Immature natural killer cell (primary cell): ENCODE measurements at regions not wholly inside any gene's neighbourhood (a gene's known extent, or its start where the extent isn't known, plus 50 kb on each side); places are given as distances from the start of the nearest gene placed in this dataset.

Source experiments
- DNase-seq, 3 donors: peaks; one replicate each; pipeline ENCODE4 v3.0.0; 2022; ENCODE audit warnings: mixed read lengths in 1 of 3
- H3K27ac Mint-ChIP-seq, 6 donors: one replicate each; pipeline ENCODE4 v1.8.0; 2020; ENCODE audit warnings: mixed read lengths in 6 of 6, mild to moderate bottlenecking in 5 of 6, inconsistent platforms in 4 of 6, moderate library complexity in 3 of 6
- H3K27me3 Mint-ChIP-seq, 3 donors: one replicate each; pipeline ENCODE4 v1.8.0; 2020 to 2021; ENCODE audit warnings: low read depth in 3 of 3, mild to moderate bottlenecking in 3 of 3, mixed read lengths in 3 of 3, moderate library complexity in 3 of 3, inconsistent platforms in 1 of 3
- H3K36me3 Mint-ChIP-seq, 3 donors: one replicate each; pipeline ENCODE4 v1.8.0; 2020; ENCODE audit warnings: mixed read lengths in 3 of 3, inconsistent platforms in 2 of 3, mild to moderate bottlenecking in 2 of 3
- H3K4me1 Mint-ChIP-seq, 2 donors: one replicate each; pipeline ENCODE4 v1.8.0; 2020; ENCODE audit warnings: inconsistent platforms in 2 of 2, mild to moderate bottlenecking in 2 of 2, mixed read lengths in 2 of 2, moderate library complexity in 1 of 2
- H3K4me3 Mint-ChIP-seq, 5 donors: one replicate each; pipeline ENCODE4 v1.8.0; 2020; ENCODE audit warnings: mild to moderate bottlenecking in 5 of 5, mixed read lengths in 5 of 5, inconsistent platforms in 3 of 5, moderate library complexity in 3 of 5
- H3K9me3 Mint-ChIP-seq, 6 donors: one replicate each; pipeline ENCODE4 v1.8.0; 2020; ENCODE audit warnings: mild to moderate bottlenecking in 6 of 6, mixed read lengths in 6 of 6, inconsistent platforms in 4 of 6, moderate library complexity in 3 of 6

DNA sequence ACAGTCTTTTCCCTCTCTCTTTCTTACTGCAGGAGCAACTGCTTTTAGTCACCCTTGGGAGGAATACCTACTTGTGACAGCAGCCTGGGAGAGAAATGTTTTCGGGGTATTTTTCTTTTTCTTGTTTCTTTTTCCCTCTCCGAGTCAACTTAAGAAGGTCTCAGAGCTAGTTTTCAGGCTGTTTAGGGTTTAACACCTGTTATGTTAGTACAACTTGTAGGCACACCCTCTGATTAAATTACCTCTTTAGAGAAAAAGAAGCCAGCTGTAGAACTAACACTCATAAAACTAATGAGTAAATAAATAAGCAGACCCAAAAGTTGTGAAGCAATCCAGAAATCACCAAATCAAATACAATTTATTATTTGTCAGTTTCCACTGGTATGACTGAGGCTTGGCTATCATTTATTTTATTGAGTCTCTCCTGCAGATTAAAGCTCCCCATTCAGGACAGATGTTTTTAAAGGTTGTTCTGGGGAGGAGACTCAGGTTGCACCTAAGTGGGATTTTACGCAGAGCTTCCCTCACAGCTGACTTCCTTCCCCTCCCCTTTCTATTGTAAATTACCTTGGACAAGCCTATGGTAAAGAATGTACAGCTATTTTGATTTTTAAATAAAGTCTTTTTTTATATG, 112.5 kb downstream of the FOXB1 start:
- Mint-ChIP-seq H3K36me3 (no peaks in the 10 kb centered on the region), H3K9me3 (no peaks in the 10 kb centered on the region), H3K4me1 (no peaks in the 10 kb centered on the region), H3K27ac (no peak overlapping the region), H3K27me3 (peaks cover 0 to 3% (median 2%) of the 10 kb centered on the region in 3 donors), H3K4me3 (no peak overlapping the region)
- DNase-seq, result no peak

DNA sequence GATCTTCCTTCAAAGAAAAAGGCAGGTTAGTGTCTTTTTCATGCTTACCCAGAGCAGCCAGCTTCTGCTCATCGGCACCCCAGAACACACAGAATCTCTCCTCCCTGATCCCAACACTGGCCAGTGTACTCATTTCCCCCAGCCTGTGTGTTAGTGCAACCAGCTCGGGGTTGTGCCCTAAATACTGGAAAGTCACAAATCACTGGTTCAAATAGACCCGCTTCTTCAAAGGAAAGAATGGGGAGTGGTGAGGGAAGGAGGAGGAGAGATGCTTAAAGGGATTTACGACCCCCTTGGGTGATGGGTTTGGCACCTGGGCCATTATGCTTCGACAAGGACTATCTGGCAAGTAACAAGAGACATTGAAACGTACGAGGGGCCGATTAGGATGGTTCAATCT, 114.0 kb downstream of the FOXB1 start:
- H3K4me3 Mint-ChIP-seq, result no peak overlapping the region
- H3K27me3 Mint-ChIP-seq, result peaks cover 0 to 3% (median 0%) of the 10 kb centered on the region in 3 donors
- no peaks in the 10 kb centered on the region for H3K36me3 Mint-ChIP-seq
- no peaks in the 10 kb centered on the region for H3K4me1 Mint-ChIP-seq
- no peaks in the 10 kb centered on the region for H3K9me3 Mint-ChIP-seq
- no peak for DNase-seq
- no peak overlapping the region for H3K27ac Mint-ChIP-seq

DNA sequence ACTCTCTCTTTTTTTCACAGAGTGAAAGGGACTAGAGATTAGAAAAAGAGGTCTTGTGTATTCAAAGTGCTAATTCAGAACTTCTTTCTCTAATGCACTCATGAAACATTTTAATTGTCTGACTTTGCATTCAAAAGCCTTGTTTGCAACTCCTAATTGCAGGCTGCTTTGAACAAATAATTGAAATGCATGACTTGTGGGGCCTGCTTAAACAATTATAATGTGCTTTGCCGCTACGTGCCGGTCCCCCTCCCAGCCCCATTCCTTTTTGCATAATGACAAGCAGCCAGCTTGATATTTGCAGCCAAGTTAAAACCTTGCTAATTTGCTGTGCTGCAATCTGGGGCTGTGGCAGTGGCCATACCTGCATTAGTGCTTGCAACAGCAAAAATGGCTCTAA, 114.5 kb downstream of the FOXB1 start:
- H3K36me3 Mint-ChIP-seq, result no peaks in the 10 kb centered on the region
- DNase-seq, result no peak
- H3K4me3 Mint-ChIP-seq, result no peak overlapping the region
- H3K27me3 Mint-ChIP-seq, result peaks cover 0 to 3% (median 0%) of the 10 kb centered on the region in 3 donors
- no peaks in the 10 kb centered on the region for H3K9me3 Mint-ChIP-seq
- no peak overlapping the region for H3K27ac Mint-ChIP-seq
- H3K4me1 Mint-ChIP-seq, result no peaks in the 10 kb centered on the region

DNA sequence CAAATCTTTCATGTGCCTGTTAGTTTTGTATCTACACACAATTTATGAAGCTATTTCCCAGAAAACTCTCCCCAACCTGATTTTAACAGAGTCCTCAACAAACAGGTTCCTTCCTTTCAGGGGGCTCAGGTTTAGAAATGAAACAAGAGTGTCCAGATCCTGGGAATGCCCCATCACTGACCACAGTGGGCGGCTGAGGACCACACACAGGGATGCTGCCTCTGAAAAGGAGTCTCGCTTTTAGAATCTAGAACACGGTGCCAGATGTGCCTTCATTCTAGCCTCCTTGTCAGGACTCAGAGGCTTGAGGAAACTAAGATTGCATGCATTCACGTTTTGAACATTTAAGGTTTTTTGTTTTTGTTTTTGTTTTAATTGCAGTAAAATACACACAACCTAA, 115.0 kb downstream of the FOXB1 start:
- H3K27ac Mint-ChIP-seq, result no peak overlapping the region
- H3K36me3 Mint-ChIP-seq, result no peaks in the 10 kb centered on the region
- H3K27me3 Mint-ChIP-seq, result peaks cover 0 to 6% (median 0%) of the 10 kb centered on the region in 3 donors
- DNase-seq, result no peak
- H3K9me3 Mint-ChIP-seq, result no peaks in the 10 kb centered on the region
- H3K4me3 Mint-ChIP-seq, result no peak overlapping the region
- H3K4me1 Mint-ChIP-seq, result no peaks in the 10 kb centered on the region

DNA sequence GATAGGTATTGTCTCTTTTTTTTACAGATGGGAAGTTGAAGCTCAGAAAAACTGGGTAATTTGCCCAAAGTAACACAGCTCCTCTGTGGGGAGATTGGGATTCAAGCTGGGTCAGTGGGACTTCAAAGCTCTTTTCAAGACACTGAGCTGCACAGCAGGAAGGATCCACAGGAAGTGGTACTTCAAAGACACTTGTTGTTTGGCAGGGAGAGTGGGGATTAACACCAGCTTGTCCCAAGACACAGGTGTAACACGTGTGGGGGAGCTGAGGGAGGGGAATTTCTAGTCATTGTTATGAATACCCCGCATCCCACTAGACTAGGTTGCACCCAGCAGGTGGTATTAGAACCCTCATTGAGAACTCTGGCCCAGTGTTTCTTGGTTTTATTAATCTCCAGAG, 116.0 kb downstream of the FOXB1 start:
- DNase-seq, result no peak
- Mint-ChIP-seq H3K36me3 (no peaks in the 10 kb centered on the region), H3K4me1 (no peaks in the 10 kb centered on the region), H3K4me3 (no peak overlapping the region), H3K27ac (no peak overlapping the region), H3K9me3 (no peaks in the 10 kb centered on the region), H3K27me3 (peaks cover 0 to 8% (median 0%) of the 10 kb centered on the region in 3 donors)

DNA sequence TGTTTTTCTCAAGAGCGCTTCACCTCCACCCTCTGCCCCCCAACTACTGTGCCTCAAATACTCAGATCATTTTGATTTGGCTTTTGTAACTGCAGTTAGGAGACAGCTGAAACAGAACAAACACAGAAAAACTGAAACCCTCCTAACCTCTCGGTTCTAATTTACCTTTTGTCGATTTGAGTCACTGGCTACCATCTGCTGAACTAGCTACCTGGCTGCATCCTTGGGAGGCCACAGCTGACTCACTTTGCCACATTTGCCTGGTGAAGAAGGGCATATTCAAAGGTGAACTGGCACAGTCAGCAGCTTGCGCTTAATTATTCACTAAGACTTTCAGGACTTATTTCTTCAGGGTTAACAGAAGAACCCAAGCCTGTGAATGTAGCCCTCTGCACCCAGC, 117.7 kb downstream of the FOXB1 start:
- Mint-ChIP-seq H3K4me3 (no peak overlapping the region), H3K9me3 (no peaks in the 10 kb centered on the region), H3K27me3 (peaks cover 0 to 8% (median 0%) of the 10 kb centered on the region in 3 donors), H3K4me1 (peaks cover under 1 to 1% of the 10 kb centered on the region in 2 donors), H3K27ac (no peak overlapping the region), H3K36me3 (no peaks in the 10 kb centered on the region)
- DNase-seq, result no peak

DNA sequence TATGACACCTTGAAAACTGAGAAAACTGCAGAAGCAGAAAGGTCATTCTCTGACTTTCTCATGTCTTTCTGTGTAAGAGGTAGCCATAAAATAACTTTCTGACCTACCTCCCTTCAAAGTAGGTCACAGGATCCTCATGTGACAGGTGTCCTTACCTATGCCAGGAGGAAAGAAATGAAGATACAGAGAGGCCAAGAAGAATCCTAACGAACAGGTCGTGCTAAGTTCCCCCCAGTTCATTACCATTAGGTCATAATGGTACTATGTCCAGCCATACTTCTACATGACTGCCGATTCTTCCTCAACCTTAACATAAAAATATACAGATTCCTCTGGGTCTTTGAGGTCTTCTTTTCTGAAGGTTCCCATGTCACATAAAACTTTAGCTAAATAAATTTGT, 118.6 kb downstream of the FOXB1 start:
- no peaks in the 10 kb centered on the region for H3K9me3 Mint-ChIP-seq
- H3K27me3 Mint-ChIP-seq, result peaks cover 0 to 15% (median 3%) of the 10 kb centered on the region in 3 donors
- H3K4me3 Mint-ChIP-seq, result no peak overlapping the region
- peaks cover 9% of the 10 kb centered on the region in 2 donors for H3K4me1 Mint-ChIP-seq
- DNase-seq, result no peak
- no peak overlapping the region for H3K27ac Mint-ChIP-seq
- H3K36me3 Mint-ChIP-seq, result no peaks in the 10 kb centered on the region

DNA sequence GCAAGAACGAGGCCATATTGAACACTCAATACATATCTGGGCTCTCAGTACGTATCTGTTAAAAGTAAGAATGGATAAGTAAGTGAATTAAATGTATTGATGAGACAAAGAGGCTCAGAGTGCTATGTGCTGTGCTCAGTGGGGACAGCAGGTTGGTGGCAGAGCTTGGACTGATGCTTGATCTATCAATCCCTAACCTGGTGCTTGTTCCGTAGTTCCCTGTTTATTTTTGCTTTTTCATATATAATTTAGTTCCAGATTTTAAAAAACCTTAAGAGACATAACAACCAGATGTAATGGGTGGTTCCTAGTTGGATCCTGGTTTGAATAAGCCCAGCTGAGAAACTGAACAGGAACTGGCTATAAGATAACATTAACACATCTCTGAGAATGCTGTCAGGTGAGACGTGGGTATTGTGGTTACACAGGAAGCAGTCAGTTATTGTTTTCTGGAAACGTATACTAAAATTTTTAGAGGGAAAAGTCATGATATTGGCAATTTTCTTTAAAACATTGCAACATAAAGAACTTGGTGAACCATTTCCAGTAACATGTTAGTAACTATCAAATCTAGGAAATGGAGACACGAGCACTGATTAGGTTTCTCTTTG, 120.5 kb downstream of the FOXB1 start:
- Mint-ChIP-seq H3K4me1 (peaks cover 17 to 20% of the 10 kb centered on the region in 2 donors), H3K4me3 (no peak overlapping the region), H3K27ac (no peak overlapping the region), H3K9me3 (no peaks in the 10 kb centered on the region), H3K36me3 (no peaks in the 10 kb centered on the region), H3K27me3 (peaks cover 0 to 14% (median 3%) of the 10 kb centered on the region in 3 donors)
- DNase-seq, result no peak

DNA sequence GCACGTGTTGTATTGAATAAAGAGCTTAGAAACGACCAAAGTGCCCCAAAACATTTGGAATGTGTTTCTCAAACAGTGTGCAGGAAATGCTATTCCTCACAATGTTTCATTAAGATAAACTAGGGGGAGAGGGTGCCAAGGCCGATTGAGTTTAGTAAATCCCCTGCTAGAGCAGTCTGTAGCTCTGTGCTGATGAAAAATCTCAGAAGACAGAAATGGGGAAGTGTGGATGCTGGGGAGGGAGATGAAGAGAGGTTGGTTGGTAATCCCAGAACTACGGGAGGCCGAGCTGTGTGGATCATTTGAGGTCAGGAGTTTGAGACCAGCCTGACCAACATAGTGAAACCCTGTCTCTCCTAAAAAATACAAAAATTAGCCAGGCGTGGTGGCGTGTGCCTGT, 121.2 kb downstream of the FOXB1 start:
- H3K36me3 Mint-ChIP-seq, result no peaks in the 10 kb centered on the region
- peak overlapping the region in 2 of 6 donors; percentile 0 to 36 for H3K27ac Mint-ChIP-seq
- H3K9me3 Mint-ChIP-seq, result no peaks in the 10 kb centered on the region
- peak overlapping the region in 1 of 5 donors; percentile 26 for H3K4me3 Mint-ChIP-seq
- DNase-seq, result no peak
- H3K27me3 Mint-ChIP-seq, result peaks cover 0 to 13% (median 3%) of the 10 kb centered on the region in 3 donors
- peaks cover 17 to 20% of the 10 kb centered on the region in 2 donors for H3K4me1 Mint-ChIP-seq

DNA sequence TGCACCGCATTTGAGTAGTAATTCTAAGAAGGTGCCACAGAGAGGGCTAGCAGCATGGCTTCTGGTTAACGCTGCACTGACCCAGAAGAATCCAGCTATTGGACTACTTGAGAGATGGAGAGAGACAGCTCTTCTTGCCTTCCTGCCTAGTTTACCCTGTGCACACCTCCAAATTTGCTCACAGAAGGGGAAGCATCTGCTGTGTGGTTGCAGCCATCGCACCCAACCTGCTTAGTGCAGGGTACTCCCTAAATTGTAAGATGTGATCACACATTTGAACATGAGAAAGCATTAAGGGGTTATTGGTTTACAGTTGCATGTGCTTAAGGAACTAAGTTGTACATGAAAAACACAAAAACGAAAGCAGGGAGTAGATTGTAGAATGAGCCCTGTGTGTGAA, 122.1 kb downstream of the FOXB1 start:
- no peaks in the 10 kb centered on the region for H3K36me3 Mint-ChIP-seq
- H3K27me3 Mint-ChIP-seq, result peaks cover 0 to 13% (median 3%) of the 10 kb centered on the region in 3 donors
- no peaks in the 10 kb centered on the region for H3K9me3 Mint-ChIP-seq
- no peak for DNase-seq
- peaks cover 17 to 20% of the 10 kb centered on the region in 2 donors for H3K4me1 Mint-ChIP-seq
- peak overlapping the region in 3 of 6 donors; percentile 12 to 91 (median 30) for H3K27ac Mint-ChIP-seq
- peak overlapping the region; percentile 30 to 91 (median 90) for H3K4me3 Mint-ChIP-seq

DNA sequence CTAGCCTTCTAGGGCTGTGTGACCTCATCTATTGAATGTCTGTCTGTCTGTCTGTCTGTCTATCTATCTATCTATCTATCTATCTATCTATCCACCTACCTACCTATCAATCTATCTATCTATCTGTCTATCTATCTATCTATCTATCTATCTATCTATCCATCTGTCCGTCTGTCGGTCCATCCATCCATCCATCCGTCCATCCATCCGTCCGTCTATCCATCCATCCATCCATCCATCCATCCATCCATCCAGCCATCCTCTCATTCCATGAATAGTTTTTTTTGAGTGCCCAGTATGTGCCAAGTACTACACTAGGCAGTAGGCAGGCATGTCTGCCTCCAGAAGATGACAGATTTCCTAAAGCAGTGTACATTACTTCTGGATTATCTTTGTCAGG, 122.5 kb downstream of the FOXB1 start:
- Mint-ChIP-seq H3K4me1 (peaks cover 17 to 20% of the 10 kb centered on the region in 2 donors), H3K4me3 (peak overlapping the region; percentile 85 to 91 (median 90)), H3K36me3 (no peaks in the 10 kb centered on the region), H3K27ac (peak overlapping the region in 3 of 6 donors; percentile 2 to 91 (median 8)), H3K9me3 (no peaks in the 10 kb centered on the region), H3K27me3 (peaks cover 0 to 13% (median 3%) of the 10 kb centered on the region in 3 donors)
- DNase-seq, result no peak

DNA sequence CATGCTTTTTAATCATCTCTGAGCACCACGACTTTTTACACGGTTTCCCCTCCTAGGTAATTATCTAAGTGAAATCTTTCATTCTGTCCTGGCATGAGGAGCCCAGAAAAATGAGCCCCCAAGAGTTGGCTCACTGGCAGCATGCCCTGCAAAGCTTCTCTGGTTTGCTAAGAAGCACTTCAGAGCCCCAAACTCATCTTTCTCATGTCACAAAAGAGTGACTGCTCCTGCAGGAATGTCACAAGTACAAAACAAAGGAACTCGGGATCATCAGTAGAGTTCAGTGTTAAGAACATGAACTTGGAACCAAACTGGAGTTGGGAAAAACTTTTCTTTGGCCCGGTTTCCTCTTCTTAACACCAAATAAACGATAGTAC, 123.9 kb downstream of the FOXB1 start:
- Mint-ChIP-seq H3K9me3 (no peaks in the 10 kb centered on the region), H3K36me3 (no peaks in the 10 kb centered on the region), H3K27me3 (peaks cover 3 to 13% (median 3%) of the 10 kb centered on the region in 3 donors), H3K27ac (peak overlapping the region; percentile 83 to 93 (median 90)), H3K4me1 (peaks cover 17 to 20% of the 10 kb centered on the region in 2 donors), H3K4me3 (peak overlapping the region; percentile 85 to 91 (median 90))
- no peak for DNase-seq

DNA sequence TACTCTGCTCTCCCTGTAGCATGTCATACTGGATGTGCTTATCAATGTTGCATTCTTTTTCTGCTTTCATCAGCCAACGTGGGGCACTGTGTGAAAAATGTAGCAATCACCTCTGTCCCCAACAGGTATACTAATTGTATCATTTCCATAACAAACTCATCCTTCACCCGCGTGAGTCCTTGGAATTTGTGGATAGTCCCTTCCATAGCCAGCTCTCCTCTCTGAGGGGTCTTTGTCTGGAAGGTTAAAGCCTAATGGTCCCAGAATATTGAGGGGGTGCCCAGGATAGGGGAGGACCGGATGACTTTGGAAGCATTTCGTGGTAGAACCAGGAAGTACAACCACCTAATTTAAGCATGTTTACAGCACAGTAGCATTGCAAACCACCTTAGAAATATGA, 124.6 kb downstream of the FOXB1 start:
- H3K4me3 Mint-ChIP-seq, result peak overlapping the region in 4 of 5 donors; percentile 85 to 91 (median 88)
- H3K4me1 Mint-ChIP-seq, result peaks cover 17 to 20% of the 10 kb centered on the region in 2 donors
- no peak for DNase-seq
- peaks cover 3 to 13% (median 3%) of the 10 kb centered on the region in 3 donors for H3K27me3 Mint-ChIP-seq
- H3K27ac Mint-ChIP-seq, result peak overlapping the region in 5 of 6 donors; percentile 55 to 93 (median 86)
- no peaks in the 10 kb centered on the region for H3K9me3 Mint-ChIP-seq
- no peaks in the 10 kb centered on the region for H3K36me3 Mint-ChIP-seq

DNA sequence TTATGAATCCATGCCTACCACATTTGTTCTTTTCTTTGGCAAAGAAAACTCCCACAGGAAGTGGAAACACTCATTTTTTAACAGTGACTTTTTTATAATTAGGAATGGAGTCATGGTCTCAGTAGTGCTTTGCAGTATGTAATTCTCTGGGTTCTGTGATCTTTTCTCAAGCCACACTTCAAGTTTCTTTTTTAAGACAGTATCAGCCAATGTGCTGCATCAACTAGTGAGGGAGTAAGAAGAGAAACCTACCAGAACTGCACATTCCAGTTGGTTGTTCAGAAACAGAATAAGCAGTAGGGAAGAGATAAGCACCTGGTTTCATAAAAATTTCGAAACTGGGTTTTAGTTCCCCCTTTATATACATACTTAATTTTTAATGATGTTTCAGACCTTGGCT, 126.3 kb downstream of the FOXB1 start:
- H3K4me1 Mint-ChIP-seq, result peaks cover 17 to 20% of the 10 kb centered on the region in 2 donors
- H3K27me3 Mint-ChIP-seq, result peaks cover 3 to 9% (median 4%) of the 10 kb centered on the region in 3 donors
- H3K4me3 Mint-ChIP-seq, result no peak overlapping the region
- H3K27ac Mint-ChIP-seq, result no peak overlapping the region
- DNase-seq, result no peak
- H3K36me3 Mint-ChIP-seq, result no peaks in the 10 kb centered on the region
- no peaks in the 10 kb centered on the region for H3K9me3 Mint-ChIP-seq
